Kidney (tissue), 13 donors: ENCODE measurements at regions not wholly inside any gene's neighbourhood (a gene's known extent, or its start where the extent isn't known, plus 50 kb on each side); places are given as distances from the start of the nearest gene placed in this dataset.
"Not testable (repeated sequence)": the region's sequence is repeated elsewhere in the genome, so short reads cannot be mapped to it uniquely, and the experiment has no call there.

Experiments
- DNase-seq, 5 donors: peaks; one replicate each; pipeline ENCODE4 v3.0.0-alpha.2; 2013 to 2020
- FAIRE-seq: peaks from 2 replicates; lab custom pipeline; 2012; peaks lifted over from hg19 to GRCh38; lab: Jason Lieb, UNC
- H3K27ac ChIP-seq, 2 donors: one replicate each; pipeline ENCODE4 v1.7.0; 2013; ENCODE audit warnings: low read depth in 2 of 2, low read length in 2 of 2, inconsistent platforms in 1 of 2
- H3K27me3 ChIP-seq: one replicate; pipeline ENCODE4 v1.7.1; 2013; ENCODE audit warnings: low read length, inconsistent platforms; ENCODE audit not compliant: control insufficient read depth, insufficient read depth
- H3K36me3 ChIP-seq, 3 donors: one replicate each; pipeline versions ENCODE4 v1.7.0 to v1.7.1; 2013; ENCODE audit warnings: low read length in 3 of 3, control low read depth in 1 of 3, inconsistent platforms in 1 of 3; ENCODE audit not compliant: insufficient read depth in 3 of 3, control insufficient read depth in 2 of 3
- H3K4me1 ChIP-seq, 3 donors: one replicate each; pipeline versions ENCODE4 v1.7.0 to v1.7.1; 2013; ENCODE audit warnings: low read length in 3 of 3, inconsistent platforms in 1 of 3, low read depth in 1 of 3; ENCODE audit not compliant: control insufficient read depth in 2 of 3, insufficient read depth in 2 of 3
- H3K4me3 ChIP-seq, 3 donors: one replicate each; pipeline versions ENCODE4 v1.7.0 to v1.8.1; 2013; ENCODE audit warnings: low read length in 3 of 3, control low read depth in 1 of 3, inconsistent platforms in 1 of 3
- H3K9ac ChIP-seq, 3 donors: one replicate each; pipeline versions ENCODE4 v1.7.0 to v1.7.1; 2013; ENCODE audit warnings: low read length in 3 of 3, control low read depth in 1 of 3, inconsistent platforms in 1 of 3
- H3K9me3 ChIP-seq, 3 donors: one replicate each; pipeline versions ENCODE4 v1.7.0 to v1.7.1; 2013; ENCODE audit warnings: low read length in 3 of 3, control low read depth in 1 of 3, inconsistent platforms in 1 of 3; ENCODE audit not compliant: control insufficient read depth in 2 of 3, insufficient read depth in 1 of 3
- CTCF ChIP-seq: IDR thresholded peaks from 3 replicates; pipeline ENCODE4 v1.5.1; 2012; ENCODE audit warnings: mild to moderate bottlenecking, moderate library complexity, borderline replicate concordance; ENCODE audit not compliant: insufficient read depth; ENCODE audit errors: extremely low read depth
- intact Hi-C: fragments of 100-400 bp; cut with DNase I; formaldehyde crosslinking; loops from one replicate; pipeline ENCODE4 v1.11.1; 2022
- donor health status: control.
- donor health status: control.
- donor health status: control.
- donor health status: control.
- donor health status: control.
- donor health status: DM: yes; HTN: yes; CAD: no.
- donor health status: Normal renal cell carcinoma (clear cell type).

GRCh38 chr12:33628087-33628486, 188.5 kb upstream of the SYT10 start:
- intact Hi-C loops, result no loop called here
- Histone ChIP-seq H3K4me3 (no peak overlapping the region), H3K4me1 (no peaks in the 10 kb centered on the region), H3K9ac (no peak overlapping the region), H3K36me3 (no peaks in the 10 kb centered on the region), H3K9me3 (no peaks in the 10 kb centered on the region), H3K27ac (no peak overlapping the region), H3K27me3 (no peaks in the 10 kb centered on the region)
- DNase-seq (no peak), FAIRE-seq (no peak)
- TF ChIP-seq CTCF, result no peak

GRCh38 chr12:33634544-33634943, 194.9 kb upstream of the SYT10 start:
- Histone ChIP-seq H3K9ac (no peak overlapping the region), H3K4me1 (no peaks in the 10 kb centered on the region), H3K27me3 (no peaks in the 10 kb centered on the region), H3K4me3 (no peak overlapping the region), H3K27ac (no peak overlapping the region), H3K36me3 (no peaks in the 10 kb centered on the region), H3K9me3 (no peaks in the 10 kb centered on the region)
- TF ChIP-seq CTCF, result no peak
- intact Hi-C loops, result no loop called here
- FAIRE-seq (no peak), DNase-seq (no peak)

GRCh38 chr12:33636930-33637329, 197.3 kb upstream of the SYT10 start:
- peak; percentile 23 for FAIRE-seq

GRCh38 chr12:33639975-33640374, 200.4 kb upstream of the SYT10 start:
- no peak for FAIRE-seq
- intact Hi-C loops, result no loop called here
- DNase-seq, result no peak
- Histone ChIP-seq H3K9me3 (no peaks in the 10 kb centered on the region), H3K4me1 (no peaks in the 10 kb centered on the region), H3K27me3 (no peaks in the 10 kb centered on the region), H3K4me3 (no peak overlapping the region), H3K27ac (no peak overlapping the region), H3K36me3 (no peaks in the 10 kb centered on the region), H3K9ac (no peak overlapping the region)
- no peak for TF ChIP-seq CTCF

More at GRCh38 chr12:33636930-33637329, 197.3 kb upstream of the SYT10 start:
- DNase-seq, H3K27me3 ChIP-seq, H3K4me3 ChIP-seq, H3K27ac ChIP-seq, H3K9ac ChIP-seq, H3K4me1 ChIP-seq, intact Hi-C loops, H3K9me3 ChIP-seq, H3K36me3 ChIP-seq: not testable (repeated sequence)
